K562 (cell line): ENCODE measurements at regions not wholly inside any gene's neighbourhood (a gene's known extent, or its start where the extent isn't known, plus 50 kb on each side); places are given as distances from the start of the nearest gene placed in this dataset.

Source experiments
- ATF3 ChIP-seq, 2 experiments: fragments of 450-650 bp in 1 of 2; sonication (generic) in 1 of 2; formaldehyde crosslinking in 1 of 2; IDR thresholded peaks in 1 of 2; conservative IDR thresholded peaks in 1 of 2; 2 replicates each; pipeline versions ENCODE4 v1.6.1 to v1.8.1; 2016 to 2023; ENCODE audit warnings: mild to moderate bottlenecking in 2 of 2, moderate library complexity in 2 of 2, inconsistent platforms in 1 of 2, missing genetic modification reagents in 1 of 2
- CBFB ChIP-seq: sonication (generic); formaldehyde crosslinking; IDR thresholded peaks from 2 replicates; pipeline ENCODE4 v1.4.0; 2020; ENCODE audit warnings: mild to moderate bottlenecking, missing genetic modification reagents
- CCNT2 ChIP-seq: IDR thresholded peaks from 2 replicates; pipeline ENCODE4 v1.6.1; 2011; ENCODE audit warnings: borderline replicate concordance, low read depth, mild to moderate bottlenecking, moderate library complexity, mixed read lengths, low read length; ENCODE audit not compliant: insufficient read length; ENCODE audit errors: extremely low read depth
- CTCF ChIP-seq, 3 experiments: IDR thresholded peaks in 2 of 3; conservative IDR thresholded peaks in 1 of 3; 2 replicates each; pipeline ENCODE4 v1.5.1; 2011 to 2012; ENCODE audit warnings: low read length in 3 of 3, mild to moderate bottlenecking in 3 of 3, control low read depth in 2 of 3, improper control_type of control experiment in 1 of 3, inconsistent platforms in 1 of 3, low read depth in 1 of 3, mixed read lengths in 1 of 3, moderate library complexity in 1 of 3; ENCODE audit not compliant: insufficient read depth in 2 of 3
- KDM2B ChIP-seq: fragments of 250-450 bp; sonication (Bioruptor Pico); IDR thresholded peaks from 2 replicates; pipeline ENCODE4 v1.8.0; 2021; ENCODE audit warnings: mild to moderate bottlenecking, moderate library complexity
- MAX ChIP-seq: sonication (generic); formaldehyde crosslinking; IDR thresholded peaks from 2 replicates; pipeline ENCODE4 v1.9.0; 2022; ENCODE audit warnings: mild to moderate bottlenecking, missing genetic modification reagents
- NR3C1 ChIP-seq: sonication (generic); formaldehyde crosslinking; IDR thresholded peaks from 2 replicates; pipeline ENCODE4 v1.8.1; 2022; ENCODE audit warnings: missing genetic modification reagents
- POU5F1 ChIP-seq: fragments of 150-350 bp; IDR thresholded peaks from 2 replicates; pipeline ENCODE4 v1.6.1; 2014; ENCODE audit warnings: borderline replicate concordance, low read length, low read depth, mild to moderate bottlenecking; ENCODE audit not compliant: partially characterized antibody
- RBBP5 ChIP-seq: fragments of 200-600 bp; sonication (generic); IDR thresholded peaks from 2 replicates; pipeline ENCODE4 v1.6.1; 2012; ENCODE audit warnings: borderline replicate concordance, mild to moderate bottlenecking, low read length, control low read depth, inconsistent platforms; ENCODE audit not compliant: insufficient read depth, poor library complexity, severe bottlenecking
- REST ChIP-seq, 2 experiments: fragments of 450-650 bp; formaldehyde crosslinking in 1 of 2; IDR thresholded peaks; 2 replicates each; pipeline versions ENCODE4 v1.4.0 to v1.6.1; 2014 to 2020; ENCODE audit warnings: mild to moderate bottlenecking in 2 of 2, borderline replicate concordance in 1 of 2, low read depth in 1 of 2
- RFX5 ChIP-seq: IDR thresholded peaks from 2 replicates; pipeline ENCODE4 v1.6.1; 2011; ENCODE audit warnings: low read depth, mild to moderate bottlenecking, improper control_type of control experiment, low read length
- THRB ChIP-seq: fragments of 450-650 bp; formaldehyde crosslinking; conservative IDR thresholded peaks from 2 replicates; pipeline ENCODE4 v1.4.0; 2022; ENCODE audit warnings: mild to moderate bottlenecking, missing genetic modification characterization
- TRIM28 ChIP-seq: fragments of 450-650 bp; IDR thresholded peaks from 2 replicates; pipeline ENCODE4 v1.6.1; 2017
- ZNF449 ChIP-seq: fragments of 250-450 bp; sonication (Bioruptor Pico); IDR thresholded peaks from 2 replicates; pipeline ENCODE4 v1.8.0; 2022; ENCODE audit warnings: moderate library complexity, mild to moderate bottlenecking, inconsistent platforms

GRCh38 chr2:228644199-228644598, 462.7 kb upstream of the SPHKAP start:
- TF ChIP-seq ATF3 (IDR thresholded peaks at IDR 0.05) (no peak), ATF3 (CRISPR knock-in tag; conservative IDR thresholded peaks at IDR 0.05) (no peak), MAX (no peak), CBFB (no peak), POU5F1 (no peak), THRB (CRISPR knock-in tag) (no peak), RBBP5 (no peak), CTCF (IDR thresholded peaks at IDR 0.05 in 2 of 3, conservative IDR thresholded peaks at IDR 0.05 in 1 of 3; ENCODE audit: insufficient read depth in 2 of 3, low read depth in 1 of 3, low read length in 3 of 3) (no peak), ZNF449 (no peak), CCNT2 (no peak), TRIM28 (no peak), NR3C1 (no peak), REST (IDR thresholded peaks at IDR 0.05; ENCODE audit: borderline replicate concordance) (no peak), REST (CRISPR knock-in tag; IDR thresholded peaks at IDR 0.05; ENCODE audit: low read depth) (no peak), RFX5 (no peak), KDM2B (CRISPR knock-in tag) (no peak)
